Chondrocyte (in vitro differentiated cells): ENCODE measurements at regions not wholly inside any gene's neighbourhood (a gene's known extent, or its start where the extent isn't known, plus 50 kb on each side); places are given as distances from the start of the nearest gene placed in this dataset.

ENCODE experiments used
- DNase-seq: peaks from one replicate; pipeline ENCODE4 v3.0.0; 2021; ENCODE audit warnings: mixed read lengths, low spot score
- H3K27ac Mint-ChIP-seq: one replicate; pipeline ENCODE4 v1.8.0; 2021; ENCODE audit warnings: mild to moderate bottlenecking, moderate library complexity, mixed read lengths; ENCODE audit not compliant: unreplicated experiment
- H3K27me3 Mint-ChIP-seq: 2 replicates; pipeline ENCODE4 v1.8.0; 2021; ENCODE audit warnings: low read depth, mixed read lengths
- H3K36me3 Mint-ChIP-seq: 2 replicates; pipeline ENCODE4 v1.8.0; 2021; ENCODE audit warnings: low read depth, mixed read lengths
- H3K4me1 Mint-ChIP-seq: 2 replicates; pipeline ENCODE4 v1.8.0; 2021; ENCODE audit warnings: low read depth, mild to moderate bottlenecking, mixed read lengths
- H3K4me3 Mint-ChIP-seq: one replicate; pipeline ENCODE4 v1.8.0; 2021; ENCODE audit warnings: mild to moderate bottlenecking, moderate library complexity, mixed read lengths; ENCODE audit not compliant: unreplicated experiment
- H3K9me3 Mint-ChIP-seq: 2 replicates; pipeline ENCODE4 v1.8.0; 2021; ENCODE audit warnings: low read depth, mixed read lengths
- CTCF ChIP-seq: fragments of 200-600 bp; sonication (generic); IDR thresholded peaks from 2 replicates; pipeline ENCODE4 v1.5.0; 2021; ENCODE audit warnings: antibody characterized with exemption, mild to moderate bottlenecking, moderate library complexity

GRCh38 chr5:12019306-12019705, 115.1 kb upstream of the CTNND2 start:
- Mint-ChIP-seq H3K27ac (no peak overlapping the region), H3K4me1 (peaks cover 6% of the 10 kb centered on the region), H3K4me3 (no peak overlapping the region), H3K27me3 (peaks cover 6% of the 10 kb centered on the region), H3K36me3 (no peaks in the 10 kb centered on the region), H3K9me3 (no peaks in the 10 kb centered on the region)
- TF ChIP-seq CTCF: no peak
- no peak for DNase-seq

GRCh38 chr5:12017007-12017406, 112.8 kb upstream of the CTNND2 start:
- no peak for DNase-seq
- Mint-ChIP-seq H3K27ac (no peak overlapping the region), H3K27me3 (peaks cover 8% of the 10 kb centered on the region), H3K9me3 (no peaks in the 10 kb centered on the region), H3K4me1 (peaks cover 6% of the 10 kb centered on the region), H3K36me3 (no peaks in the 10 kb centered on the region), H3K4me3 (no peak overlapping the region)
- TF ChIP-seq CTCF: no peak

GRCh38 chr5:12016159-12016746, 112.0 kb upstream of the CTNND2 start:
- TF ChIP-seq CTCF: no peak
- H3K27me3 Mint-ChIP-seq: peaks cover 8% of the 10 kb centered on the region
- no peak overlapping the region for H3K4me3 Mint-ChIP-seq
- H3K9me3 Mint-ChIP-seq: no peaks in the 10 kb centered on the region
- no peak for DNase-seq
- H3K4me1 Mint-ChIP-seq: peaks cover 6% of the 10 kb centered on the region
- no peak overlapping the region for H3K27ac Mint-ChIP-seq
- H3K36me3 Mint-ChIP-seq: no peaks in the 10 kb centered on the region

- Mint-ChIP-seq H3K9me3 (peaks cover 4% of the 10 kb centered on the region), H3K4me1 (peaks cover 6% of the 10 kb centered on the region), H3K36me3 (no peaks in the 10 kb centered on the region), H3K27ac (no peak overlapping the region), H3K4me3 (no peak overlapping the region), H3K27me3 (peaks cover 2% of the 10 kb centered on the region)
- no peak for DNase-seq
- no peak for TF ChIP-seq CTCF
Observed at GRCh38 chr5:12013351-12013750, 109.1 kb upstream of the CTNND2 start.

- no peak for TF ChIP-seq CTCF
- Mint-ChIP-seq H3K9me3 (no peaks in the 10 kb centered on the region), H3K27ac (no peak overlapping the region), H3K4me3 (no peak overlapping the region), H3K27me3 (peaks cover 2% of the 10 kb centered on the region), H3K4me1 (no peaks in the 10 kb centered on the region), H3K36me3 (no peaks in the 10 kb centered on the region)
- no peak for DNase-seq
Observed at GRCh38 chr5:12003680-12004079, 99.4 kb upstream of the CTNND2 start.
